Liver (tissue), 8 donors: ENCODE measurements at regions not wholly inside any gene's neighbourhood (a gene's known extent, or its start where the extent isn't known, plus 50 kb on each side); places are given as distances from the start of the nearest gene placed in this dataset.

Source experiments
- DNase-seq: peaks from one replicate; pipeline ENCODE4 v3.0.0-alpha.2; 2017; ENCODE audit warnings: low spot score
- H3K27ac ChIP-seq, 2 donors: one replicate each; pipeline ENCODE4 v1.7.0; 2013; ENCODE audit warnings: inconsistent platforms in 2 of 2, low read length in 2 of 2, control low read depth in 1 of 2, low read depth in 1 of 2, mild to moderate bottlenecking in 1 of 2
- H3K27me3 ChIP-seq, 4 donors: one replicate each; pipeline versions ENCODE4 v1.6.1 to v1.7.0; 2013; ENCODE audit warnings: low read length in 3 of 4, inconsistent platforms in 1 of 4, mild to moderate bottlenecking in 1 of 4, moderate library complexity in 1 of 4; ENCODE audit not compliant: control insufficient read depth in 4 of 4, insufficient read depth in 4 of 4
- H3K36me3 ChIP-seq, 4 donors: one replicate each; pipeline versions ENCODE4 v1.6.1 to v1.7.0; 2013; ENCODE audit warnings: low read length in 3 of 4, mild to moderate bottlenecking in 3 of 4, low read depth in 1 of 4, moderate library complexity in 1 of 4; ENCODE audit not compliant: control insufficient read depth in 4 of 4, insufficient read depth in 3 of 4
- H3K4me1 ChIP-seq, 4 donors: one replicate each; pipeline versions ENCODE4 v1.6.1 to v1.7.0; 2013; ENCODE audit warnings: low read length in 3 of 4, mild to moderate bottlenecking in 3 of 4, moderate library complexity in 1 of 4; ENCODE audit not compliant: control insufficient read depth in 4 of 4, insufficient read depth in 4 of 4
- H3K4me3 ChIP-seq, 3 donors: one replicate each; pipeline versions ENCODE4 v1.6.1 to v1.7.0; 2013; ENCODE audit warnings: low read length in 3 of 3, control low read depth in 1 of 3, low read depth in 1 of 3, mild to moderate bottlenecking in 1 of 3
- H3K9ac ChIP-seq, 2 donors: one replicate each; pipeline ENCODE4 v1.7.0; 2013; ENCODE audit warnings: low read length in 2 of 2, mild to moderate bottlenecking in 2 of 2, moderate library complexity in 2 of 2, control low read depth in 1 of 2, low read depth in 1 of 2
- H3K9me3 ChIP-seq, 4 donors: one replicate each; pipeline versions ENCODE4 v1.6.1 to v1.7.0; 2013; ENCODE audit warnings: low read length in 3 of 4; ENCODE audit not compliant: control insufficient read depth in 4 of 4
- EGR1 ChIP-seq, 2 donors: IDR thresholded peaks; 2 replicates each; pipeline ENCODE4 v1.6.1; 2016 to 2018; ENCODE audit warnings: antibody characterized with exemption in 2 of 2, low read depth in 2 of 2
- FOXA2 ChIP-seq: IDR thresholded peaks from 2 replicates; pipeline ENCODE4 v1.6.1; 2016; ENCODE audit warnings: antibody characterized with exemption
- GABPA ChIP-seq, 2 donors: IDR thresholded peaks in 1 of 2; conservative IDR thresholded peaks in 1 of 2; 2 replicates each; pipeline ENCODE4 v1.6.1; 2016; ENCODE audit warnings: antibody characterized with exemption in 2 of 2, mild to moderate bottlenecking in 1 of 2, moderate library complexity in 1 of 2
- HNF4A ChIP-seq, 2 donors: conservative IDR thresholded peaks; 2 replicates each; pipeline ENCODE4 v1.6.1; 2016; ENCODE audit warnings: antibody characterized with exemption in 2 of 2, mild to moderate bottlenecking in 2 of 2
- HNF4G ChIP-seq: IDR thresholded peaks from 2 replicates; pipeline ENCODE4 v1.6.1; 2016; ENCODE audit warnings: antibody characterized with exemption
- JUND ChIP-seq, 2 donors: IDR thresholded peaks; 2 replicates each; pipeline ENCODE4 v1.6.1; 2016; ENCODE audit warnings: antibody characterized with exemption in 2 of 2
- NR2F2 ChIP-seq: IDR thresholded peaks from 2 replicates; pipeline ENCODE4 v1.6.1; 2016; ENCODE audit warnings: antibody characterized with exemption
- RAD21 ChIP-seq, 2 donors: IDR thresholded peaks; 2 replicates each; pipeline ENCODE4 v1.6.1; 2016; ENCODE audit warnings: antibody characterized with exemption in 2 of 2, mild to moderate bottlenecking in 2 of 2
- RXRA ChIP-seq, 2 donors: IDR thresholded peaks; 2 replicates each; pipeline ENCODE4 v1.6.1; 2017 to 2018; ENCODE audit warnings: antibody characterized with exemption in 2 of 2, mild to moderate bottlenecking in 1 of 2
- SP1 ChIP-seq: IDR thresholded peaks from 2 replicates; pipeline ENCODE4 v1.6.1; 2018; ENCODE audit warnings: antibody characterized with exemption, mild to moderate bottlenecking
- TAF1 ChIP-seq: conservative IDR thresholded peaks from 2 replicates; pipeline ENCODE4 v1.6.1; 2016; ENCODE audit warnings: antibody characterized with exemption, mild to moderate bottlenecking
- YY1 ChIP-seq: IDR thresholded peaks from 2 replicates; pipeline ENCODE4 v1.6.1; 2016; ENCODE audit warnings: antibody characterized with exemption, mild to moderate bottlenecking
- WGBS: extraction: QIAGEN DNeasy Blood & Tissue Kit; methylation state at CpG from one replicate; pipeline ENCODE4 v1.1.7; 2013; 5-methylcytosine and 5-hydroxymethylcytosine counted together
- TF ChIP-seq, protein P1 (sequence below): IDR thresholded peaks from 2 replicates; pipeline ENCODE4 v1.6.1; 2016; ENCODE audit warnings: antibody characterized with exemption
- TF ChIP-seq, protein P2 (sequence below): IDR thresholded peaks from 2 replicates; pipeline ENCODE4 v1.6.1; 2016; ENCODE audit warnings: antibody characterized with exemption, mild to moderate bottlenecking
- TF ChIP-seq, protein P3 (sequence below): IDR thresholded peaks from 2 replicates; pipeline ENCODE4 v1.6.1; 2016; ENCODE audit warnings: antibody characterized with exemption
- TF ChIP-seq, protein P4 (sequence below): fragments of 150-350 bp; IDR thresholded peaks from 2 replicates; pipeline ENCODE4 v1.5.1; 2017; ENCODE audit warnings: improper control_type of control experiment, low read depth, low read length; ENCODE audit not compliant: missing input control
- TF ChIP-seq, protein P5 (sequence below): IDR thresholded peaks from 2 replicates; pipeline ENCODE4 v1.6.1; 2016; ENCODE audit warnings: antibody characterized with exemption
- donor health status: healthy.
- donor health status: healthy.
- donor health status: healthy.
- donor health status: healthy.
- donor health status: healthy.

DNA sequence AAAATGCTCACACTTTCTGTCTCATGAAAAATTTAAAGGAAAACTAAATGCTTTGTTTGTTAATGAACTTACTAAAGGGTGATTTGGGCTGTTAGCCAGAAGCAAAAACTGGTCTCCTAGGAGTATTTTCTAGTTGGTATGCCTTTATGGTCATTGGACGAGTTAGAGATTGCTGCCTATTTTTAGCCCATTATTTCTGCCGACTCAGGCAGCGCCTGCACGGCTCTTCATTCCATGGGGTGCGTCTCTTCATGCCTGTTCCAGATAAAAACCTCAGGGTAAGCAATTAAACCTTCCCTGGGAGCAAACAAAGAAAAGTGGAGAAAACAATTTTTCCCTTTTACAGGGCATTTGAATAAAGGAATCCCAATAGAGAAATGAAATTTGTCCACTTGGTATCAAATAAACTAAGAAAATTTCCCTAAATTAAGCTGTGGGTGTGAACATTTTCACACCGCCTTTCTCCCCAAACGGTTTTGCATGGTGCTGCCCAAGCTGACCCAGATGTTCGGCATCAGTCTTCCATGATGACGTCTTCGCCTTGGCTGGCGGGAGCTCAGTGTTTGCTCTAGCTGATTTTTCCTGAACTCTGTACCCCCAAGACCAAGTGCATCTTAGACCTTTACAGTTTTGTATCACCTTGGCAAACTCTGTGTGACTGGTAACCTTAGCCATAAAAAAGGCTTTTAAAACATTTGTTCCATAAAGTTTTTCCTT lies 61.7 kb upstream of the ADGRG2 start:
- H3K9ac ChIP-seq: no peak overlapping the region
- TF ChIP-seq HNF4G (no peak), SP1 (no peak), HNF4A (conservative IDR thresholded peaks at IDR 0.05) (no peak), JUND (IDR thresholded peaks at IDR 0.05) (no peak), FOXA2 (no peak), RXRA (IDR thresholded peaks at IDR 0.05) (no peak), TAF1 (no peak), YY1 (no peak), RAD21 (IDR thresholded peaks at IDR 0.05) (no peak), NR2F2 (no peak), GABPA (IDR thresholded peaks at IDR 0.05 in 1 of 2, conservative IDR thresholded peaks at IDR 0.05 in 1 of 2) (no peak), EGR1 (IDR thresholded peaks at IDR 0.05; ENCODE audit: low read depth in 2 of 2) (no peak)
- TF ChIP-seq, protein P1, sequence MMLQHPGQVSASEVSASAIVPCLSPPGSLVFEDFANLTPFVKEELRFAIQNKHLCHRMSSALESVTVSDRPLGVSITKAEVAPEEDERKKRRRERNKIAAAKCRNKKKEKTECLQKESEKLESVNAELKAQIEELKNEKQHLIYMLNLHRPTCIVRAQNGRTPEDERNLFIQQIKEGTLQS: no peak
- TF ChIP-seq, protein P2, sequence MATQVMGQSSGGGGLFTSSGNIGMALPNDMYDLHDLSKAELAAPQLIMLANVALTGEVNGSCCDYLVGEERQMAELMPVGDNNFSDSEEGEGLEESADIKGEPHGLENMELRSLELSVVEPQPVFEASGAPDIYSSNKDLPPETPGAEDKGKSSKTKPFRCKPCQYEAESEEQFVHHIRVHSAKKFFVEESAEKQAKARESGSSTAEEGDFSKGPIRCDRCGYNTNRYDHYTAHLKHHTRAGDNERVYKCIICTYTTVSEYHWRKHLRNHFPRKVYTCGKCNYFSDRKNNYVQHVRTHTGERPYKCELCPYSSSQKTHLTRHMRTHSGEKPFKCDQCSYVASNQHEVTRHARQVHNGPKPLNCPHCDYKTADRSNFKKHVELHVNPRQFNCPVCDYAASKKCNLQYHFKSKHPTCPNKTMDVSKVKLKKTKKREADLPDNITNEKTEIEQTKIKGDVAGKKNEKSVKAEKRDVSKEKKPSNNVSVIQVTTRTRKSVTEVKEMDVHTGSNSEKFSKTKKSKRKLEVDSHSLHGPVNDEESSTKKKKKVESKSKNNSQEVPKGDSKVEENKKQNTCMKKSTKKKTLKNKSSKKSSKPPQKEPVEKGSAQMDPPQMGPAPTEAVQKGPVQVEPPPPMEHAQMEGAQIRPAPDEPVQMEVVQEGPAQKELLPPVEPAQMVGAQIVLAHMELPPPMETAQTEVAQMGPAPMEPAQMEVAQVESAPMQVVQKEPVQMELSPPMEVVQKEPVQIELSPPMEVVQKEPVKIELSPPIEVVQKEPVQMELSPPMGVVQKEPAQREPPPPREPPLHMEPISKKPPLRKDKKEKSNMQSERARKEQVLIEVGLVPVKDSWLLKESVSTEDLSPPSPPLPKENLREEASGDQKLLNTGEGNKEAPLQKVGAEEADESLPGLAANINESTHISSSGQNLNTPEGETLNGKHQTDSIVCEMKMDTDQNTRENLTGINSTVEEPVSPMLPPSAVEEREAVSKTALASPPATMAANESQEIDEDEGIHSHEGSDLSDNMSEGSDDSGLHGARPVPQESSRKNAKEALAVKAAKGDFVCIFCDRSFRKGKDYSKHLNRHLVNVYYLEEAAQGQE: no peak
- TF ChIP-seq, protein P3, sequence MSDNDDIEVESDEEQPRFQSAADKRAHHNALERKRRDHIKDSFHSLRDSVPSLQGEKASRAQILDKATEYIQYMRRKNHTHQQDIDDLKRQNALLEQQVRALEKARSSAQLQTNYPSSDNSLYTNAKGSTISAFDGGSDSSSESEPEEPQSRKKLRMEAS: no peak
- TF ChIP-seq, protein P4, sequence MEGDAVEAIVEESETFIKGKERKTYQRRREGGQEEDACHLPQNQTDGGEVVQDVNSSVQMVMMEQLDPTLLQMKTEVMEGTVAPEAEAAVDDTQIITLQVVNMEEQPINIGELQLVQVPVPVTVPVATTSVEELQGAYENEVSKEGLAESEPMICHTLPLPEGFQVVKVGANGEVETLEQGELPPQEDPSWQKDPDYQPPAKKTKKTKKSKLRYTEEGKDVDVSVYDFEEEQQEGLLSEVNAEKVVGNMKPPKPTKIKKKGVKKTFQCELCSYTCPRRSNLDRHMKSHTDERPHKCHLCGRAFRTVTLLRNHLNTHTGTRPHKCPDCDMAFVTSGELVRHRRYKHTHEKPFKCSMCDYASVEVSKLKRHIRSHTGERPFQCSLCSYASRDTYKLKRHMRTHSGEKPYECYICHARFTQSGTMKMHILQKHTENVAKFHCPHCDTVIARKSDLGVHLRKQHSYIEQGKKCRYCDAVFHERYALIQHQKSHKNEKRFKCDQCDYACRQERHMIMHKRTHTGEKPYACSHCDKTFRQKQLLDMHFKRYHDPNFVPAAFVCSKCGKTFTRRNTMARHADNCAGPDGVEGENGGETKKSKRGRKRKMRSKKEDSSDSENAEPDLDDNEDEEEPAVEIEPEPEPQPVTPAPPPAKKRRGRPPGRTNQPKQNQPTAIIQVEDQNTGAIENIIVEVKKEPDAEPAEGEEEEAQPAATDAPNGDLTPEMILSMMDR: no peak
- TF ChIP-seq, protein P5, sequence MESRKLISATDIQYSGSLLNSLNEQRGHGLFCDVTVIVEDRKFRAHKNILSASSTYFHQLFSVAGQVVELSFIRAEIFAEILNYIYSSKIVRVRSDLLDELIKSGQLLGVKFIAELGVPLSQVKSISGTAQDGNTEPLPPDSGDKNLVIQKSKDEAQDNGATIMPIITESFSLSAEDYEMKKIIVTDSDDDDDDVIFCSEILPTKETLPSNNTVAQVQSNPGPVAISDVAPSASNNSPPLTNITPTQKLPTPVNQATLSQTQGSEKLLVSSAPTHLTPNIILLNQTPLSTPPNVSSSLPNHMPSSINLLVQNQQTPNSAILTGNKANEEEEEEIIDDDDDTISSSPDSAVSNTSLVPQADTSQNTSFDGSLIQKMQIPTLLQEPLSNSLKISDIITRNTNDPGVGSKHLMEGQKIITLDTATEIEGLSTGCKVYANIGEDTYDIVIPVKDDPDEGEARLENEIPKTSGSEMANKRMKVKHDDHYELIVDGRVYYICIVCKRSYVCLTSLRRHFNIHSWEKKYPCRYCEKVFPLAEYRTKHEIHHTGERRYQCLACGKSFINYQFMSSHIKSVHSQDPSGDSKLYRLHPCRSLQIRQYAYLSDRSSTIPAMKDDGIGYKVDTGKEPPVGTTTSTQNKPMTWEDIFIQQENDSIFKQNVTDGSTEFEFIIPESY: no peak
- WGBS: 71% methylated on average over 11 of the region's 11 CpGs
- H3K27ac ChIP-seq: no peak overlapping the region
- DNase-seq: no peak
- H3K4me1 ChIP-seq: no peaks in the 10 kb centered on the region
- H3K27me3 ChIP-seq: no peaks in the 10 kb centered on the region
- no peaks in the 10 kb centered on the region for H3K9me3 ChIP-seq
- no peak overlapping the region for H3K4me3 ChIP-seq
- H3K36me3 ChIP-seq: no peaks in the 10 kb centered on the region
